ENCODE measurements at regions not wholly inside any gene's neighbourhood (a gene's known extent, or its start where the extent isn't known, plus 50 kb on each side); places are given as distances from the start of the nearest gene placed in this dataset.

DNA sequence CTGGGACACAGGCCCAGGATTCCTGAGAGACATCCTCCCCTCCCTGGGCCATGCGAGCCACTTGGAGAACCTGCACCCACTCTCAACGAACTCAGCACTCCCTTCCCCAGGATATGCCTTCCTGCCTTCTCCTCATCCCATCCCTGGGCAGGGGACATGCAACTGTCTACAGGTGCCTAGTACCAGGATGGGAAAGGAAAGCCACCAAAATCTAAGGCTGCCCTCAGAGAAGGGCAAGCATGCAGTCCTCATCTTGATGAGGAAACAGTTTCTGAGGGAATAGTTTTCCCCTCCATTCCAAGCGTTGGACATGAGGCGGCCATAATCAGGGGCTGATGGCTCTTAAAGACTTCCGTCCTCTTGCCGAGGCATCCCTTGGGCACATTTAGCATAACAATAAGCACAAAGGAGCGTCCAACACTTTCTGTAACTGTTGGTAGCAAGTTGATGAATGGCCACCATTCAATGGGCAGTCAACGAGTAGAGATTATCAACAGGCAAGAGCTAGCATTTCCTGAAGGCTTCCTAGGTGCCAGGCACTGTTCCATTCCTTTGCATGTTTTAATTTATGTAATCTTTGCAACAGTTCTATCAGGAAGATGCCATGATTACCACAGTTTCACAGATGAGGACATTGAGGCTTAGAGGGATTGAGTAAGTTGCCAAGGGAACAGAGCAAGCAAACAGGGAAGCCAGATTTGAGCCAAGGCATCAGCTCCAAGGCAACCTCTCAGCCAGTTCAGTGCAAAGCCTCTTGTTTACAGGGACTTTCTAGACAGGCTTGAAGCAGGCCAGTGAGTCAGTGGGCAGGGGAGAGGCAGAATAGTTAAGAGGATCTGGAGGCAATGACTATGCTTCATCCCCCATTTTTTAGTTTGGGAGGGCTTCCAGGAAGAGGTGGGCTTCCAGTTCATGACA is 105.1 kb downstream of the SINHCAF start:
- no peak for TF ChIP-seq POLR2A (IDR thresholded peaks at IDR 0.05; ENCODE audit: low read depth, low read length)
- no peak for TF ChIP-seq POLR2AphosphoS5 (IDR thresholded peaks at IDR 0.05; ENCODE audit: low read depth, low read length)
